GM19372 (cell line): ENCODE measurements at regions not wholly inside any gene's neighbourhood (a gene's known extent, or its start where the extent isn't known, plus 50 kb on each side); places are given as distances from the start of the nearest gene placed in this dataset.

Experiments used
- ATAC-seq: cut with Tn5 transposase; IDR thresholded peaks from one replicate; pipeline ENCODE4 v1.9.1; 2021; ENCODE audit warnings: mild to moderate bottlenecking, low read depth, moderate library complexity; ENCODE audit not compliant: unreplicated experiment

DNA sequence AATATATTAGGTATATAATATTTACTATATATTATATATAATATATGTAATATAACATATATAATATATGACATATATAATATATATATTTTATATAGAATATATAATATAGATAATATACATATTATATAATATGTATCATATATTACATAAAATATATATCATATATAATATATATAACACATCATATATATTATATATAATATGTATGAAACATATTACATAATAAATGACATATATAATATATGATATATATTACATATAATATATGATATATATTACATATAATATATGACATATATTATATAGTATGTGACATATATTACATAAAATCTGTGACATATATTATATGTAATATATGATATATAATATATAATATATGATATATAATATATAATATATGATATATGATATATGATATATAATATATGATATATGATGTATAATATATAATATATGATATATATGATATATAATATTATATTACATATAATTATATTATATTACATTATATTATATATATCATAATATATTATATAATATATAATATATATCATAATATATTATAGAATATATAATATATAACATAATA is 119.5 kb upstream of the RIMBP3 start:
- no peak for ATAC-seq

DNA sequence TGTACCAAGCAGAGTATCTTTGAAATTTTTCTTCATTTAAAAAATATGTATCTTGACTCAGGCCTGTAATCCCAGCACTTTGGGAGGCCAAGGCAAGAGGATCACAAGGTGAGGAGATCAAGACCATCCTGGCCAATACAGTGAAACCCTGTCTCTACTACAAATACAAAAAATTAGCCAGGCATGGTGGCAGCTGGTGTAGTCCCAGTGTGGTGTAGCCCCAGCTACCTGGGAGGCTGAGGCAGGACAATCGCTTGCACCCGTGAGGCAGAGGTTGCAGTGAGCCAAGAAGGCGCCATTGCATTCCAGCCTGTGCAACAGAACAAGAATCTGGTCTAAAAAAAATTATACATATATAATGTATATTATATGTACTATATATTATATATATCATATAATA is 118.7 kb upstream of the RIMBP3 start:
- ATAC-seq = peak; percentile 89
